ENCODE measurements at regions not wholly inside any gene's neighbourhood (a gene's known extent, or its start where the extent isn't known, plus 50 kb on each side); places are given as distances from the start of the nearest gene placed in this dataset.
"Not testable (repeated sequence)": the region's sequence is repeated elsewhere in the genome, so short reads cannot be mapped to it uniquely, and the experiment has no call there.

- TF ChIP-seq CTCF, POLR2A, EP300 (IDR thresholded peaks at IDR 0.05): not testable (repeated sequence)
These were observed 1322.8 kb downstream of the XPNPEP1 start for GRCh38 chr10:108600511-108600910.

Data from tibial nerve (tissue), 4 donors.